ENCODE measurements at regions not wholly inside any gene's neighbourhood (a gene's known extent, or its start where the extent isn't known, plus 50 kb on each side); places are given as distances from the start of the nearest gene placed in this dataset.

DNA sequence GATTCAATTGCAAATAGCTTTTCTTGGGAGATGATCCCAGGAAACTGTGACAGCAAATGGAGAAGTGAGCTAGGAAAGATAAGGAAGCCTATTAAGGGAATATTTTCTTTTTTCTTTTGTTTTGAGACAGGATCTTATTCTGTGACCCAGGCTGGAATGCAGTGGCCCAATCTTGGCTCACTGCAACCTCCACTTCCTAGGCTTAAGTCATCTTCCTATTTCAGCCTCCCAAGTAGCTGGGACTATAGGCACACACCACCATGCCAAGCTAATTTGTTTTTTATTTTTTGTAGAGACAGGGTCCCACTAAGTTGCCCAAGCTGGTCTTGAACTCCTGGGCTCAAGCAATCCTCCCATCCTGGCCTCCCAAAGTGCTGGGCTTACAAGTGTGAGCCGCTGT, 433.7 kb downstream of the RPS6KC1 start:
- TF ChIP-seq, protein P1, sequence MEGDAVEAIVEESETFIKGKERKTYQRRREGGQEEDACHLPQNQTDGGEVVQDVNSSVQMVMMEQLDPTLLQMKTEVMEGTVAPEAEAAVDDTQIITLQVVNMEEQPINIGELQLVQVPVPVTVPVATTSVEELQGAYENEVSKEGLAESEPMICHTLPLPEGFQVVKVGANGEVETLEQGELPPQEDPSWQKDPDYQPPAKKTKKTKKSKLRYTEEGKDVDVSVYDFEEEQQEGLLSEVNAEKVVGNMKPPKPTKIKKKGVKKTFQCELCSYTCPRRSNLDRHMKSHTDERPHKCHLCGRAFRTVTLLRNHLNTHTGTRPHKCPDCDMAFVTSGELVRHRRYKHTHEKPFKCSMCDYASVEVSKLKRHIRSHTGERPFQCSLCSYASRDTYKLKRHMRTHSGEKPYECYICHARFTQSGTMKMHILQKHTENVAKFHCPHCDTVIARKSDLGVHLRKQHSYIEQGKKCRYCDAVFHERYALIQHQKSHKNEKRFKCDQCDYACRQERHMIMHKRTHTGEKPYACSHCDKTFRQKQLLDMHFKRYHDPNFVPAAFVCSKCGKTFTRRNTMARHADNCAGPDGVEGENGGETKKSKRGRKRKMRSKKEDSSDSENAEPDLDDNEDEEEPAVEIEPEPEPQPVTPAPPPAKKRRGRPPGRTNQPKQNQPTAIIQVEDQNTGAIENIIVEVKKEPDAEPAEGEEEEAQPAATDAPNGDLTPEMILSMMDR (conservative IDR thresholded peaks at IDR 0.05; ENCODE audit: low read depth, low read length), result no peak
- no peak for TF ChIP-seq EZH2phosphoT487 (IDR thresholded peaks at IDR 0.05; ENCODE audit: borderline replicate concordance, low read length)

All from PC-3 (cell line).